ENCODE measurements at regions not wholly inside any gene's neighbourhood (a gene's known extent, or its start where the extent isn't known, plus 50 kb on each side); places are given as distances from the start of the nearest gene placed in this dataset.
"Not testable (repeated sequence)": the region's sequence is repeated elsewhere in the genome, so short reads cannot be mapped to it uniquely, and the experiment has no call there.

DNA sequence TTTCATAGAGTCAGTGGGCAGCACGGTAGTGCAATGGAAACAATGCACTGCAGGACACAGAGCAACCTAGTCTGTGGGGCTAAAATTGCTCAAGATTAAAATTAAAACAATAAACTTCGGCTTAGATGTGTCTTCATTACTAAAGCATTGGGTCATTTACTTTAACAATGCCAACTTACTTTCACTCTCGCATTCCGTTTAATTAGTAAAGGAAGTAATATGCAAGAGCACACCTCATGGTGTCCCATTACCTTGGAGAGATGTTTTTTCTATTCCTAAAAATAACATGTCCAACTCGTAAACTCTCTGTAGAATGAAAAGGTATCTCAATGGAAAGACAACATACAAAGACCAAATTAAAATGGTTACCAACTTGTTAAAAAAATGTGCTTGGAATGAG is 738.4 kb downstream of the PCDH17 start:
- peak; percentile 22 for DNase-seq

- DNase-seq = no peak
These were observed 744.8 kb downstream of the PCDH17 start for GRCh38 chr13:58376349-58376748.

GRCh38 chr13:58376775-58377174 is 745.2 kb downstream of the PCDH17 start:
- DNase-seq = no peak

DNA sequence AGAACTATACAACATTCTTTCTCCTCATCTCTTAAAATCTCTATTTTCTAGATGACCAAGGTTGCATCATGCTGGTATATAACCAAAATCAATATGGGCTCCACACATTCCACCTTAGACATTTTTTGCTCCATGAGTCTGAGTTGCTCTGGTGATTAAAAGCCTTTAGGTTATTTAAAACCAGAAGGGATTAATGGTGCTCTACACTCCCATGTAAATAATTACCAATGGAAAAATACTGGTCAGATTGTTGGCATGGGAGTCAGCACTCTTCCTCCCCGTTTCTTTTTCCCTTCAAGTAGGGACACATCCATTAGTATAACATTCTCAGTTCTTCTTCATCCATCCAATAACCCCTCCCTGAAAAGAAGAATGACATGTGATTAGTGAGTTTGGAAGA is 747.7 kb downstream of the PCDH17 start:
- peak; percentile 22 for DNase-seq

- DNase-seq = not testable (repeated sequence)
These were observed 753.8 kb downstream of the PCDH17 start for GRCh38 chr13:58385336-58385735.

DNA sequence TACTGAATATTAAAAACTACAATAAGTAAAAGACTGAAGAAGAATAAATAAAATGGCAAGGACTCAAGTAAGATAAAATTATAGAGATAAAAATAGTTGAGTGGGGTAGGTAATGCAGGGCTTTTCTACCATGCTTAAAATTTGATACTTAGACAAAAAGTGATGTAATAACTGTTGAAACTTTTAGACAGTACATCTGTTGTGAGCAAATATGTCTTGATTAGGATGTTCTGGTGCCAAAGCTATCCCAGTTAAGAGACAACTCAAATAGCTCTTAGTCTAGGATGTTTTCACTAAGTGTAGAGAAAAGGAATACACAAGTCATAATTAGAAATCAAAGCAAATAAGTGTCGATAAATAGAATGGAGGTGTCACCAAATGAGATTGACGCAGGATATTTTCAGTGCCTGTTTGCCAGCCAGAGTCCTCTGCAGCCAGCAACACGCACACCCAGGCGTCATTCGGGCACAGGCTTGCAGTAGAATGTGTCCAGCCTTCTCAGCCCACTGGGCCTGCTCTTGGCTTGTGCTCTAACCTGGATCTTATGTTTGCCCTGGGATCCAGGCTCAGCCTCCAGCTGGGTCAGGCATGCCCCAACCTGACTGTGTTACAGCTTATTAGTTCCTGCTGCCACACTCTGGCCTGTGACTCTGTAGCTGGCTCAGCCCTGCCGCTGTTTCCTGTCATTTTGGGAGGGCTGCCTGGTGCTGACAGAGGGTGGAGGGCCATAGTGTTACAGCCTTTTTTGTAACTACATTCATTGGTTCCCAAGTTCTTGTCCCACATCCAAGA is 766.2 kb downstream of the PCDH17 start:
- DNase-seq = no peak

- no peak for DNase-seq
These were observed 767.7 kb downstream of the PCDH17 start for GRCh38 chr13:58399263-58399662.

DNA sequence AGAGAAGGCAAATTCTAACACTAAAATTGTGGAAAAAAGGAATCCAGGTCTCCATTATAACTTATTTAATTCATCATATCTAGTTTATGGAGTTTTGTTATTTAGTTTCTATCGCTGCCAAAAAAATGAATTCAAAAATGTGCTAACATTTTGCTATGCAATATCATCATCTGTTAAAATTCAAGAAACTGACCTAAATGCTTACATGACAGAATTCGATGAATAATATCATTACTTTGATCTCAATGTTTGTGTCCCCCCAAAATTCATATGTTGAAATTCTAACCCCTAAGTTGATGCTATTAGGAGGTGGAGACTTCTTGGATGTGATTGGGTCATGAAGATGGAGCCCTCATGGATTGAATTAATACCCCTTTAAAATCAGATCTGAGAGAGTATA is 775.0 kb downstream of the PCDH17 start:
- DNase-seq = no peak

GRCh38 chr13:58429917-58430316 is 798.4 kb downstream of the PCDH17 start:
- DNase-seq = no peak

- no peak for DNase-seq
These were observed 803.4 kb downstream of the PCDH17 start for GRCh38 chr13:58434943-58435342.

GRCh38 chr13:58437427-58437826 is 805.9 kb downstream of the PCDH17 start:
- no peak for DNase-seq

DNA sequence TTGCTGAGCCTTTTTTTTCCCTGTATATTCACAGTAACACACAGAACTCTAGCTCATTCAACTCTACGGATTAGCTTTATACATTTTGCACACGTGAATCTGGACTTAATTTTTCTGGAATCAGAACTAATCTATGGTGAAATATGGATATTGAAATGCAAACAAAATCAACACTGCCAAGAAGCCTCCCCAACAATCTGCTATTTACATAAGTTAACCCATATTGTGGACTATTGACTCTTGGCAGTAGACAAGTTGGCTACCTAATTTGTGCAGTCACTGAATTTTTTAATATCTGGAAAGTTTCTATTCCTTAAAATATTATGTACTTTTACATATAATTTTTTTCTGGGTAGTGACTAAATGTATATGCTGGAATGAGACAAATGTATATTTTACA is 815.4 kb downstream of the PCDH17 start:
- no peak for DNase-seq

GRCh38 chr13:58452123-58452623 is 820.6 kb downstream of the PCDH17 start:
- no peak for DNase-seq

DNA sequence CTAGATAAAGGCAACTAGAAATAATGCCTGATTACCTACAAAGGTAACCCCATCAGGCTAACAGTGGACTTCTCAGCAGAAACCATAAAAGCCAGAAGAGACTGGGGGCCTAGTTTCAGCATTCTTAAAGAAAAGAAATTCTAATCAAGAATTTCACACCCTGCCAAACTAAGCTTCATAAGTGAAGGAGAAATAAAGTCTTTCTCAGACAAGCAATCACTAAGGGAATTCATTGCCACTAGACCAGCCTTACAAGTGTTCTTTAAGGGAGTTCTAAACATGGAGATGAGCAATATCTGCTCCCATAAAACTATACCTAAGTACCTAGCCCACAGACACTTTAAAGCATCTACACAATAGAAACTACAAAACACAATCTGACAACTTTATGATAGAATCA is 823.5 kb downstream of the PCDH17 start:
- DNase-seq = no peak

DNA sequence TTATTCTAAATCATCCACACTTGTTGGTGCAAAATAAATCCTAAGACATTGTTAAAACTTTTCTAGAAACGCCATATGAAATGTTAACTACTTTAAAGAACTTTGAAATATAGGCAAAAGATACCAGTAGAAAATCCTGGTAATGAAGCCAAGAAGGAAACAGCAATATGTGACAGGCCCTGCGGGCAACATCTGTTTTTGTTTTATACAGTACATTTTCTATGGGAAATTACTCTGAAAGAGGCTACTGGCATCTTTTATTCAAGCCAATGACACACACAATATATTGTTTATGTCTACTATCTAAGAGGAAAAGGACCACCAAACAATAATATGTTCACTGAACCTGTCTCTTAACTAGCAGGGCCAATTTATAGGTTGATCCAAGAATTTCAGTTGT is 829.7 kb downstream of the PCDH17 start:
- DNase-seq = no peak

DNA sequence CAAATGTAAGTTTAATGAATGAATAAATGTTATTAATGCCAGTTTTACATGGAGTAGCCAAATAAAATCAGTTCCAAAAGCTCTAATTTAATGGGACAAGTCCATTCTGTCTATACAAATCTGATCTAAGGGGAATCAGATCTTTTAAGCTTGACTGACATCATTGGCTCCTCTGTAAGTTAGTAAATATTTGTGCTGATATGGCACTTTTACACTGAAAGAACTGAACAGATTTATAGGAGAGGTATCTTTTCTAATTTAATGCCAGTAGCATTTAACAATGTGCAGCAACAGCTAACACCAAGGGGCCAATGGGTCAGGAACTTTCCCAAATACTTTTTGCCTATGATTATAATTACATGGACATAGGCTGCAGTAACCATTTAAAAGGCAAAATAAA is 832.3 kb downstream of the PCDH17 start:
- no peak for DNase-seq

GRCh38 chr13:58467176-58467575 is 835.6 kb downstream of the PCDH17 start:
- no peak for DNase-seq

DNA sequence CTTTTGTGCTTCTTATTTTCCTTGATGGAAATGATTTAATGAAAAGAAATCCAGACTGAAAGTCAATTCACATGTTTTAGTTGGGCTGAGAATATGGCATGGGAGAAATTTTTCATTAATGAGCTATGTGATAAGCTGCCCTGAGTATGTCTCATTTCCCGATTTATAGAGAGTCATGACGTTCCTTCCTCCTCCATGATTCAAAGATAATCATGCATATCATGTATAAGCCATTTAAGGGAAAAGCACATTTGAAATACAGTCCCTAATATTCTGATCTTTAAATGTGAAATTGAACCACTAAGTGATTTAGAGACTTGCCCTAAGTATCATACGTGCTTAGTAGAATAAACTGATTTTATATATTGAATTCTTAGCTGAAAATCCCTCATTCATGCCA is 840.9 kb downstream of the PCDH17 start:
- no peak for DNase-seq

- no peak for DNase-seq
These were observed 843.0 kb downstream of the PCDH17 start for GRCh38 chr13:58474581-58474980.

DNA sequence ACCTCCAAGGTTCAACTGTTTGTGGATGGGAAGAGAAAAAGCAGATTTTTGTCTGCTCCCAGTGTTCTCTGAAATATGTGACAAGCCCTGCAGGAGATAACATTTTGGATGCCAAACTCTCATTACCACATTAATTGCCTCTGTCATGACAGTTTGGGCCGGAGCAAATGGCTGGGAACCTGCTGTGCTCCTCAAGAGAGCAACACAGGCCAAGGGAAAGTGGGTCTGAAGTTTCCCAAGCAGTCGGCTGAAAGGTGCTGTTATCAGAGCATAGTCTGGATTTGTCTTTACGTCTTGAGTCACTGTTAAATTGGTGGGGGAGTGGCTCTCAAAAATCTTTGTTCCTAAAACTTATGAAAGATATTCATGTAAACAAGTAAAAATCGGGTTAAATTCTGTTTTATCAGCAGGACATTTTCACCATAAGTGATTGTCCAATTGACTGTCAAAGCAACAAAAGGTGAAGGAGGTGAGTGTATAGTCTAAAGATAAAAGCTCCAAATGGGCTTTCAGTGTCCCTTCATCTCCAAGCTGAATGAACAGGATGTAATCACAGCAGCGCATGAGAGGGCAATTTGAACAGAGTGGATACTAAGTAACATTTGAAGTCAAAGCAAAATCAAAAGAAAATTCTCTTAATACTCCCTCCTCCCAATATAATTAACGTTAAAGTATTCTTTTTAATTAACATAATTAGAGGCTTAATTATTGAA is 844.8 kb downstream of the PCDH17 start:
- DNase-seq = no peak

DNA sequence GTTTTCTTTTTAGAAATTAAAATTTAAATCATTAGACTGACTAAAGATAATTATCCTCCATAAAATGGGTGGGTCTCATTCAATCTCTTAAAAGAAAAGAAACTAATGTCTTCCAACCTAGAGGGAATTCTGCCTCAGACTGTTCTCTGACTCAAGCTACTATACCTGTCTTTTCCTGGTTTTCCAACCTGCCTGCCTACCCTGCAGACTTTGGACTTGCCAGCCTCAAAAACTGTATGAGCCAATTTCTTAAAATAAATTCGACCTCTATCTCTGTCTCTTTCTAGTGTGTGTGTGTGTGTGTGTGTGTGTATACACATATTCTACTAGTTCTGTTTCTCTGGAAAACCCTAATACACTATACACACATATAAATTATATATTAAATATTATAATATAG is 847.3 kb downstream of the PCDH17 start:
- no peak for DNase-seq

- no peak for DNase-seq
These were observed 848.5 kb downstream of the PCDH17 start for GRCh38 chr13:58480061-58480460.

GRCh38 chr13:58488251-58488650 is 856.7 kb downstream of the PCDH17 start:
- DNase-seq = no peak

GRCh38 chr13:58495668-58496067 is 864.1 kb downstream of the PCDH17 start:
- no peak for DNase-seq
